GM18519 (cell line): ENCODE measurements at regions not wholly inside any gene's neighbourhood (a gene's known extent, or its start where the extent isn't known, plus 50 kb on each side); places are given as distances from the start of the nearest gene placed in this dataset.

Source experiments
- ATAC-seq: cut with Tn5 transposase; IDR thresholded peaks from one replicate; pipeline ENCODE4 v1.9.1; 2021; ENCODE audit warnings: mild to moderate bottlenecking, moderate library complexity; ENCODE audit not compliant: unreplicated experiment, low FRiP score

DNA sequence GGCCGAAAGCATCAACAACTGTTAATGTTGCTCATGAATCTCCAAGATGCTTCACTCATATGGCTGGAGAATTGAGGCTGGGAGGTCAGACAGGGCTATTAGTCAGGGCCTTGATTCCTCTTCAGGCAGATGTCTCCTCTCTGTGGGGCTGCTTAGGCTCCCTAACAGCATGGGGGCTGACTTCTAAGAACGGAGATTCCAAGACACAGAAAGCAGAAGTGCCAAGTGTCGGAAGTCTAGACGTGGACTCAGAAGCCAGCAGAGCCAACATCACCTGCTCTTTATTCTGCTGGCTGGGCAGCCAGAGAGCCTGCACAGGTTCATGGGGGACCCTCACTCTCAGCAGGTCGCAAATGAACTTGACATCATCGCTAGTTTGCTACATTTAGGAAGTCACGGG is 279.8 kb downstream of the CDH26 start:
- no peak for ATAC-seq

DNA sequence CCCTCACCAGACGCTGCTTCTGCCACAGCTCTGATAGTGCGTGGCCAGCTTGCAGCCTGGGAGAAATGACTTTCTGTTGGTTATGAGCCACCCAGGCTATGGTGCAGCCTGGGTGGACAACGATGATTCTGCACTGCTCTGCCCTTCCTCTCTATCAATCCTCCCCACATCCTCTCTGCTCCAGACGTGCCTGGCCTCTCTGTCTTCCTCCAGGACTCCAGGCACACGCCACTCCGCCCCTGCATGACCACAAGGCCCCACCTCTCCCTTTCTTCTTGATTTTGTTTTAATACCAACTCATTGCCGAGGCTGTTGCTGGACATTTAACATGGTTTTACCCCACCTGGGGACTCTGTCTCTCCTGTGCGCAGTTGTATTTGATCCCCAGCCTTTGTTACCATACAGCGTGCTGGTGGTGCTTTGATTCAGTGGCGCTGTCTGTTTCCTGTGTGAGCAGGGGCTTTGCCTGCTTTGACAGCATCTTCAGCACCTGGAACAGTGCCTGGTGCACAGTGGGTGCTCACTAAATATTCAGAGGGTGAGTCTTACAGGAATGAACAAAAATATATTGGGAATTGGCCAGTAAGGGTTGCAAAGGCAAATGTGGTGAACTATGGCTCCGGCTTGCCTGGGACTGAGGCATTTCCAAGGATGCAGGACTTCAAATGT is 280.9 kb downstream of the CDH26 start:
- ATAC-seq = no peak

DNA sequence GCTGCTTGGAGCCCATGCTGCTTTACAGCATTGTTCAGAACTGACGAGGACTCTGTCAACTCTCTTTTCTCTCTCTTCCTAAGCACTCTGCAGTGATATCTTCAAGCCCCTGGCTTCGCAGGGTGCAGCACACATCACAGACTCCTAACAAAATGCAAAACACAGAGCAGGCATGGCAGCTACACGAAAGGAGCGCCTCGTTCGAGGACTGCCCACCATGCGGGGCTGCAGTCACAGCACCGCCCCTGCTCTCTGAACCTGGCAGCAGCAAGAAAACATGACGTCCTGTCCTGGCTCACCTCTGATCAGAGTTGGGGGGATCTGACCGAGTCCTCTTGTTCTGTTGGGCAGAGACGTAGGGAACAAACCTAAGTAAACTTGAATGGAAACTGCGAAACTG is 281.7 kb downstream of the CDH26 start:
- ATAC-seq = no peak

DNA sequence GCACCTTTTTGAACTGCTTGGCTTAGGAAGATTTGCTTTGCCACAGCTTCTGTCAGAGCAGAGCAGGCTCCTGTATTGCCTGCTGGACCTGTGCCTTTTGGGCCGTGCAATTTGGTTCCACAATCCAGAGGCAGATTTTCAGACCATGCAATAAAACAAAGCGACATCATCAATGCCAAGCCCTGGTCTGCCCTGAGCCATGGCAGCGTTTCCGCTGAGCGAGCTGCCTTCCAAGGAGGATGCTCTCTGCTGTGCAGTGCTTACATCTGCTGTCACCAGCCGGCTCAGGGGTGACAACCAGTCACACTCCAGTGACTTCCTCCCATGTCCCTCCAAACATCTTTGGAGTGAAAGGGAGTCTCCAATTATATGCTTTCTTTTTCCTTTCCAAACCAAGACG is 282.2 kb downstream of the CDH26 start:
- ATAC-seq = no peak

DNA sequence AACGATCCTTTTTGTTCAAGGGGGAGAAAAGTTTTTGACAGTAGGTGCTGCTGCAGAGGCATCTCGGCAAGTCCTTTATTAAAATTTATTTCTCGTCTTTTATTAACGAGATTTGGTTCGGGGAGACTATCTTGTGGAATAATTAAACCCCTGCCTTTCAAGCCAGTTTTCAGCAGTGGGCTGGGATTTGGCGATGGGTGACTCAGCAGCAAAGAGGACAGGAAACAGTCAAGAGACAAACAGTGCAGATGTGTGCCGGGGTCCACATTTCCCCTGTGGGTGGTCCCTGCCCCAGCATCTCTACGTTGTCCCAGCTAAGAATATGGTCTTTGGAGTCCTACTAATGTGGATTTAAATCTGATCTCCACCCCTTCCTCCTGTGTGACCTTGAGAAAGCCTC is 282.8 kb downstream of the CDH26 start:
- no peak for ATAC-seq

DNA sequence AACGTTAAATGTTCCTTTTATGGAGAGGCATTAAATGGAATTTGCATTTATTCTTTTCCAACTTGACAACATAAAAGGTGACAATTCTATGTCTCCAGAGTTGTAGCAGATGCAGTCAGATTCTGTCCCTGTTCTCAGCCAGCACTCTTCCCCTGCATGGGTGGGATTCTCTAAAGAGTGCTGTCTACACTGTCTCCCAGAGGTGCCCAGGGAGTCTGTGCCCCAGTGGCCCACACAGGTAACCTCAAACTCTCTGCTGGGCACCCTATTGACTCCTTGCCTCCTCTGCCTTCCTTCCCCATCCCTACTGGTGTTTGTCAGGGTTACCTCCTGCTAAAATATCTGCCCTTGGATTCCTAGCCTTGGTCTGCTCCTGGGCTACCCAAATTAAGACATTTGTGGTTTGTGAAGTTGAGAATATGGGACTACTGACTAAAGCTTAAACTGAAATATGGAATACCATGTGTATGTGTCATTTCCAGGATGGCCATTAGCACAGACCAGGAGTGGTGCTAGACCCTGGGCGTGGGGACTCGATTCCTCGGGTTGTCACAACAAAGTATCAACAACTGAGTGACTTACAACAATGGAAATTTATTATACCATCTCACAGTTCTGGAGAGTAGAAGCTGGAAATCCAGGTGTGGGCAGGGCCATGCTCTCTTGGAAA is 284.7 kb downstream of the CDH26 start:
- ATAC-seq = no peak

DNA sequence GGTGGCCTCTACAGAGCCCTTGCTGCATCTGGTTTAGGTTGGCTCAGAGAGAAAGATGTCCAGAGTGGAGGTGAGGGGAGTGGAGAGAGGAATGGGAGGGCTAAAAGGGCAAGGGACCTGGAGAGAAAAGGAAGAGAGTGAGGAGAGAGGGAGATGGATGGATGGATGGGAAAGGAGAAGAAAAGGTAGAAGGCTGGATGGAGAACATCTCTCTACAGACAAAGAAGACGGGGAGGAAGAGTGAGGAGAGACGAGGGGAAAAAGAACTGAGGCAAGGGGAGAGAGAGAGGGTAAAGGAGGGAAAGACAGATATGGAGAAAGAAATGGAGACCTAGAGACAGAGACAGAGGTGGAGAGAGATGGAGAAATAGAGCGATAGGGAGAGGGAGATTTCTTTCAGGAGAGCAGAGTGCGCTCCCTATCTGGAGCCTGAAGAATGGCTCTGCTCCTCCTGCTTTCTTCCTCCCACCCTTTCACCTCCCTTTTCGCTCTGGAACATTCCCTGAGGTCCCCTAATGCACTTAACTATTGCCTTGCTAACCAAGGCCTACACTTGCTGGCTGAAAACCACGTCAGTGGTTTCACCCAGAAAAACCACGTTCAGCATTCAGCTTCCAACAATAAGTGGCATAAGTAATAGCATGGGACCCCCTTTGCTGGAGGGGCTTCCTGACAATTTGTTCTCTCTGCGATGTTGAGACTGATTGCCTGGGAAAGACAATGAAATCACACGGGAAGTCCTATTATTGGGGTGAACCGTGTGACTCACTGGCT is 286.3 kb downstream of the CDH26 start:
- no peak for ATAC-seq

DNA sequence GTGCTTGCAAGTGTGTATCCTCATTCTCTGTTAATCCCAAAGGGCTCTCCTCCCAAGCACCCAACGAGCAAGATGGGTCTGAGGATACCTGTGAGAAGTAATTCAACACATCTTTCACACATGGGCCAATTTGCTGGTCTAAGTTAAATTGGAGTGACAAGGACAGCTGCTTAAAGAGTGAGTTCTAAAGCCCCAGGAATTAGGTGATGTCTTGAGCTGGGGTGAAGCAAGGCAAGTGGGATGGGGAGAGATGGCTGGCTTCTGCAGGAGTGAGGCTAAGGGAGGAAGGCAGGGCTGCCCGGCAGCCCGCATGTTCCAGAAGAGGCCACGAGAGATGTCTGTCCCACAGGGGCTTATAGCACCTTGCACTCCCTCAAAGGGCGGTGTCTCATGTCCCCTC is 288.5 kb downstream of the CDH26 start:
- no peak for ATAC-seq

DNA sequence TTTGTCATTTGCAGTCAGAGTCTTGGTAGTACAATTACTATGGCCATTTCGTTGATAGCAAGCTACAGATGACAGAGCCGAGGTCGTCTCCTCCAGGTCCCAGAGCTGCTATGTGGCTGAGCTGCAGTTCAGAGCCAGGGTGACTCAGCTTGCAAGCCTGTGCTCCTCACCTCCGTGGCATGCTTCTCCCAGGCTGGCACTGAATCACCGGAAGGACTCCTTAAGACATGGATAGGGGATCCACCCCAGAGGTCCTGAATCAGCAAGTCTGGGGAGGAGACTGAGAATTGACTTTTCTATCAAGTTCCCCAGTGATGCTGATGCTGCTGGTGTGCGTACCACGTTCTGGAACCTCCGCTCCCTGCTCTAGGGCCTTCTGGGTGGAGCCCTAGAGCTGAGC is 291.2 kb downstream of the CDH26 start:
- no peak for ATAC-seq

DNA sequence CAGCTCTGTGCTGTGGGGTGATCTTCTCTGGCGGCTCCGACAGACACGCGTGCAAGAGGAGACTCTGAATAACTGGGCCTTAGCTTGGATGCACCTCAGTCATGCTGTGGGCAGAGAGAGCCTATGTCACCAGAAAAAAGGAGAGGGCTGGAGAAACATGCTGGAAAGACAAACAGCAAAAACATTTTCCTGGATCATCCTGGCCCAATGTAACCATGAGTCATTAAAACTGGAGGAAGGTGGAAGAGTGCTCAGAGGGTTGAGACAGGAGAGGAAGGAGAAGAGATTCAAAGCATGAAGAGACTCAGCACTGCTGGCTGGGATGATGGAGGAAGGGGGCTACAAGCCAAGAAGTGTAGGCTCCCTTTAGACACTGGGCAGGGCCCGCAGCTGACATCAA is 292.0 kb downstream of the CDH26 start:
- no peak for ATAC-seq

DNA sequence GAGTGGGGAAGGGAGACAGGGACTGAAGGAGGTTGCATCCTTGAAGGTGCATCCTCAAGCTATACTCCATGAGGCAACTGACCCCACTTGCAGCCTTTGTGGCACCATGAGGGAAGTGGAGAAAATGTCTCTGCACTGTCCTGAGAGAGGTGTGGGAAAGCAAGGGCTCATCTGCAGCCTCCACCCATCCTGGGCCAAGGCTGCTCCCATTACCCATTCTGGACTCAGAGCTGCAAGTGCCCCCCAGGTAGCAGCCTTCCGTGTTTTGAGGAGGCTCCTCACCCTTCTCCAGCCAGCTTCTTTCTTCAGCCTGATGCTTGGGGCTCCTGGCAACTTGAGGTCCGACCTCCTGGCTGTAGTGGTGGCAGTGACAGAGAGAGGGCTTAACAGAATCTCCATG is 294.6 kb downstream of the CDH26 start:
- ATAC-seq = no peak

DNA sequence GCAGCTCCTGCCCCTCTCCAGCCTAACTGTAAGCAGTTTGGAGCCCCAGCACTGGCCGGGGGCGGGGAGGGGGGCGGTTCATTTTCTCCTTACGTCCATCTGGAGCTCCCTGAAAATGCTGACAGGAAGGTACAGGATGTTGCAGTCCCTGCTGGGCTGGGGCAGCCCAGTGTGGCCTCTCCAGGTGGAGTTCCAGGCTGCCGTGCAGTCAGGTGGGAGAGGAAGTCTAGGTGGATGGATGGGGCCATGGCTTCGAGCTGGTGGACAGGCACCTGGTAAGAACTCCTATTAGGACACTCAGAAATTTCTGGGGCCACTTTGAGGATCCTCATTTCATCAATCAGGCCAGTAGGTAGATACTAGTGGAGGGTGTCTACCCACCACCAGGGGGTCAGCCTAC is 295.2 kb downstream of the CDH26 start:
- ATAC-seq = no peak

DNA sequence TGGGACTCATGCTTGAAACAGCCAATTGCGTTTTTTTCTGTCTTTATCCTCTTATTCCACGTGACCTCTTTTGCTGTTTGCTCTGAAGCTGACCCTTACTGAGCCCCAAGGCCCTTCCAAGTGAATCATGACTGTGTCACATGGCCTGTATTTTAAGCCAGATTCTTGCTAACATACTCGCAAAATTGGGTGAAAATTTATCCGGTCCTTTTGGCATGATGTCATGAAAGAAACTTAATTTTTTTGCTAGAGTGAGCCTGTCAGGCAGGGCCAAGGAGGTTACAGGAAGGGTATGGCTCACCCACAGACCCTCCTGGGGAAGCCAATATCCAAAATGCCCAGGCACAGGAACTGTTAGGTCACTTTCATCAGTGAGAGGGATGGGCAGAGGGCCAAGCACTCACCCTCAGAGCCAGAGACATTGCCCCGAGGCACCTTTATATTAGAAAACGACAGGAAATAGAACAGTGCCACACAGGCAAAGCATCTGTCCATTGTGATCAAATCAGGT is 296.7 kb downstream of the CDH26 start:
- ATAC-seq = no peak

DNA sequence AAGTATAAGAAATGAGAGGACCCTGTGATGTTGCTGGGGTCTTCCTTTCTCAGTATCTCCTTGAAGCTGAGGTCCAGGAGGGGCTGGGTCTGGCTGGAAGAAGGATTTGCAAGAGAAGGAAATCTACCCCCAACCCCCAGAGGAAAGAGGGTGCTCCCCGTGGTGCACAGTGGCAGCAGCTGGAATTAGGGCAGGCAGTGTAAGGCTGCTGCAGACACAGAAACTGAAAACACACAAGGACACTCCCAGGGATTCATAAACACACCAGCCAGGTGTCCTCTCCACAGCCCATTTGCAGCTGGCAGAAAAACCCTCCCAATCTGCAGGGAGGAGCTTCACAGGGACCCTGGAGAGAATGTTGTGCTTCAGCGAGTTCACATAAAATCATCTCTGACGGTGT is 297.2 kb downstream of the CDH26 start:
- ATAC-seq = no peak

DNA sequence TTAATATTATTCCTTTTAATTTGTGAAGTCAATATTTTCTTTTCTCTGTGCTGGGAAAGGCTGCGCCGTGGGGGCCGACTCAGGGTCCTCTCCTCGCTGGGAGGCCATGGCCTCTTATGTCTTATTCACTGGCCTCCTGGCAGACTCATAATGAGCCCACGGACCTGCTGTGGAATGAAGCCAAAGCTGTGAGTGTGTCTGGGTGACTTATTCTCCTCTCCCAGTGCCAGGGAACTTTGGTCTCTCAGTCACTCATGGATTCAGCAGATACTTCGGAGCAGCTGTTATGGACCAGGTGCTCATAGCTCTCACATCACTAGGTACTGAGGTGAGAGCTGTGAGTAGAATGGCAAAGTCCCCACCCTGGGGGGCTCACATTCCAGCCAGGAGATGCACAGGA is 297.6 kb downstream of the CDH26 start:
- ATAC-seq = no peak

DNA sequence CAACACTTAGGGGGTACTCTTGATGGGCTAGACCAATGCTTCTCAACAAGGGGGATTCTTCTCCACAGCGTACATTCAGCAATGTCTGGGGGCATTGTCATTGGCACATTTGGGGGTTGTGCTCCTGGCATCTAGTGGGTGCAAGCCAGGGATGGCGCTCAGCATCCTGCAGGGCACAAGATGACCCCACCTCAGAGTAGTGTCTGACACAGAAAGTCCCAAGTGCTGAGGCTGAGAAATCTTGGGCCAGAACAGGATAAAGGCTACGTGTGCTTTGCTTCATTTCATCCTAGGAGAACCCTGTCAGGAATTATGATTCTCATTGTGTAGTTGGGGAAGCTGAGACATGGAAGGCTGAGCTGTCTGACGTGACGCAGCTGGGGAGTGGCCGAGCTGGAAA is 298.6 kb downstream of the CDH26 start:
- no peak for ATAC-seq

DNA sequence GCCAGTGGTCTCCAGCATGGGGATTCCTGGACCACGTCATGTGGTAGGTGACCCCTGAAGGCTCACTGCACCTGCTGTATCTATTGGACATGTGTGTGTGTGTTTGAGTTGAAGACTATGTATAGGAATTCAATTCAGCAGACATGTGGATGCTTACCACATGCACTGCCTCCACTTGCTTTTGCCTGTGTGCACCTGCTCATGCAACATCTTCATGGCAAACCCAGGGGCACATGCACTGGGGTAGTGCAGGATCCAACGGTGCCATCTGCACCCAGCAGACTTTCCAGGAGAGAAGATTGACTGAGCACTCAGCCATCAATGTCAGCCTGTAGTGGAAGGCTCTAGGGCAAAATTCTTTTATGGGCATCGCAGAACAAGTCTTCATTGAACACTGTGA is 299.4 kb downstream of the CDH26 start:
- no peak for ATAC-seq

DNA sequence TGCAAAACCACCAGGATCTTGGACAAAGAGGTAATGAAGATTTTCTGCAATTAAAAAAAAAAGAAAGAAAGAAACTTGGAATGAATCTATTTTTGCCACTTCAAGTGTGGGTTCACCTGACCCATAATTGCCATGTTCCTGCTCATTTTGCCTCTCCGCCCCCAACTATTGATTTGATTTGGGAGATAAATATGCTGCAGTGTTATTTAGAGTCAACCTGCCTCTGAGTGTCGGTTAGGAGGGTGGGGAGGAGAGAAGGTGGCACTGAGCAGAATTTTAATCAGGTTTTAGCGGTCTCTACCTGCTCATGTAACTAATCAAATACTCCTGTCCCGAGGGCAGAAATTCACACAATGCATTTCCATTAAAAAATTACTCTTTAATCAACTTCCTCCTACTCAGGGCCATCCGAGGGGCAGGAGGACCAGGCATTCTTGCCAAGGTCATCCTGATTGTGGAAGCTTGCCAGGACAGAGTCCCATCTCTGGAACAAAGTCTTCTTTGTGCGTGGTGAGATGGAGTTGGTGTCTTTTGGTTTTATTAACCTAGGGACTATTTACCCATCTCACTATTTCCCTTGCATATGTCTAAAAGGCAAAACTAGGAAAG is 300.1 kb downstream of the CDH26 start:
- no peak for ATAC-seq

DNA sequence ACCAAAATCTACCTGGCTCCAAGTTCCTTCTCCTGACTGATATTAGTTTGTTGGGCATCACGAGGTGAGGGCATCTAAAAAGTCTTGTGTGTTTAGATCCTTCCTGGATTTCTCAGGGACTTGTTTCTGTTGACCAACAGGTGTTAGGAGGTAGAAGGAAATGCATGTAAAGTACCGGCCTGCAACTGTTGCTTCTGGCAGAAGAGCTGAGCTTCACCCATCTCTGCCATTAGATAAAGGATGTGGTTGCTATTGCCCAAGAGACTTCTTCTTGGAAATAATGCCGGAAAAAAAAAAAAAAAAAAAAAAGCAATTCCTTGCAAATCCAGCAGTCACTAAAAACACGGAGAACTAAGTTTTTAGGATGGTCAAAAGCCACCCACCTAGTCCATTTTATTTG is 303.1 kb downstream of the CDH26 start:
- ATAC-seq = no peak

DNA sequence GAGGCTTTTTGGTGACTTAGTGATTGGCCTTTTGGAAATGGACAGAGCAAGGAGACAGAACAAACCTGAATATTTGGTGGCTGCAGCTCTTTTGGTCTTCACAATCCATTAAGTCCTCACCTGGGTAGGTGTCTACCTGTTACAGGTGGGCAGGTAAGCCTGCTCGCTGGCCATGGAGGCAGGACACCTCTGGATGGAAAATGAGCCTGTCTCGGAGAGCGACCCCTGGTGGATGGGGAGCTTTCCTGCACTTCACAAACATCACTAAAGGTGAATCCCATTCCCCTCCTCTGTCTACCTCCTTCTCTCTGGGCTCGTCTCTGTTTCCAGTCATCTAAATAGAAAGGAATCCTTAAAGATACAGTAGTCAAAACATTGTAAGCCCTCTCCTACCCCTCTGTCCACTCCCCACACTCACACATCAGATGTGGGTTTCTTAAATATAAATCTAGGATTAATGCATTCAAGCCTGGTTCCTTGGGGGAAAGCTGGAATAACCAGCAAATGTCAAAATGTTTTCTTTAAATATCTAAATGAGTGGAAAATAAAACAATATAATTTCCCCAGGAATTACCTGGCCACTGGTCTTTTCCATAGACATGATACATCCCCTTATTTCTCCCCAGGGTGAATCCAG is 304.9 kb downstream of the CDH26 start:
- ATAC-seq = no peak
